Peyer's patch (tissue), 4 donors: ENCODE measurements at regions not wholly inside any gene's neighbourhood (a gene's known extent, or its start where the extent isn't known, plus 50 kb on each side); places are given as distances from the start of the nearest gene placed in this dataset.
"Not testable (repeated sequence)": the region's sequence is repeated elsewhere in the genome, so short reads cannot be mapped to it uniquely, and the experiment has no call there.

Source experiments
- DNase-seq, 3 donors: peaks; one replicate each; pipeline ENCODE4 v3.0.0-alpha.2; 2017 to 2019
- H3K27ac ChIP-seq, 4 donors: fragments of 200-600 bp; sonication (generic); one replicate each; pipeline ENCODE4 v1.5.1; 2016 to 2019
- H3K27me3 ChIP-seq, 2 donors: fragments of 200-600 bp; sonication (generic); one replicate each; pipeline ENCODE4 v1.5.1; 2019
- H3K36me3 ChIP-seq, 3 donors: fragments of 200-600 bp; sonication (generic); one replicate each; pipeline ENCODE4 v1.5.1; 2016 to 2019
- H3K4me1 ChIP-seq, 4 donors: fragments of 200-600 bp; sonication (generic); one replicate each; pipeline ENCODE4 v1.5.1; 2016 to 2019
- H3K4me3 ChIP-seq, 4 donors: fragments of 200-600 bp; sonication (generic); 1 replicate in 3 of 4; 2 replicates in 1 of 4; pipeline ENCODE4 v1.5.1; 2016 to 2019; ENCODE audit warnings: mild to moderate bottlenecking in 1 of 4
- H3K9me3 ChIP-seq, 4 donors: fragments of 200-600 bp; sonication (generic); one replicate each; pipeline ENCODE4 v1.5.1; 2016 to 2019; ENCODE audit warnings: mild to moderate bottlenecking in 1 of 4
- CTCF ChIP-seq, 6 experiments: fragments of 450-650 bp in 4 of 6; fragments of 200-600 bp in 2 of 6; sonication (generic) in 1 of 6; IDR thresholded peaks; one replicate each; pipeline ENCODE4 v1.5.1; 2017 to 2019; ENCODE audit warnings: antibody characterized with exemption in 6 of 6, mild to moderate bottlenecking in 3 of 6, moderate library complexity in 1 of 6
- POLR2A ChIP-seq, 2 donors: fragments of 450-650 bp; IDR thresholded peaks; one replicate each; pipeline ENCODE4 v1.5.1; 2017; ENCODE audit warnings: antibody characterized with exemption in 2 of 2, mild to moderate bottlenecking in 2 of 2, moderate library complexity in 2 of 2

GRCh38 chr13:44867825-44868224 lies 121.4 kb downstream of the NUFIP1 start:
- Histone ChIP-seq H3K4me3 (no peak overlapping the region), H3K27me3 (no peaks in the 10 kb centered on the region), H3K9me3 (no peaks in the 10 kb centered on the region), H3K27ac (no peak overlapping the region), H3K4me1 (no peaks in the 10 kb centered on the region), H3K36me3 (no peaks in the 10 kb centered on the region)
- no peak for DNase-seq
- TF ChIP-seq POLR2A (IDR thresholded peaks at IDR 0.05) (no peak), CTCF (IDR thresholded peaks at IDR 0.05) (no peak)

DNA sequence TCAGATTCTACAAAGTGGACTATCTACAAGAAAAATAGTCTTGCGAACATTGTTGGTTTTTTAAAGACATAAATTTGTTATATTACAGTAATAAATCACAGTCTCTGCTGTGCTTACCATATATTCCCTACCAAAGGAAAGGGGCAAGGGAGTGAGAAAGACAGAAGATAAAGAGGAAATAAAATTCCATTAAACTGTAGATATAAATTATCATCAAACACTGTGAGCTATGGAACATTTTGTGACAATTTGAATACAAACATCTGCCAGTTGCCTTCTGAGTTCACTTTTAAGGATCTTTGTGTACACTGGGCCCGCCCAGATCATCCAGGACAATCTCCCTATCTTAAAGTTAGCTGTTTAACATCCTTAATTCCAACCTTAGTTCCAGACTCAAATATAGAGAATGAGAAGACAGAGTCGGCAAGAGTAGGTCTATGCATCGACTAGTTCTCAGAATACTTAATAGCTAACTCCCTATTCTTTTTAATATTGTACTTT lies 122.8 kb downstream of the NUFIP1 start:
- Histone ChIP-seq H3K27ac (no peak overlapping the region), H3K36me3 (no peaks in the 10 kb centered on the region), H3K4me3 (no peak overlapping the region), H3K9me3 (no peaks in the 10 kb centered on the region), H3K4me1 (no peaks in the 10 kb centered on the region), H3K27me3 (no peaks in the 10 kb centered on the region)
- TF ChIP-seq CTCF (IDR thresholded peaks at IDR 0.05): no peak
- TF ChIP-seq POLR2A (IDR thresholded peaks at IDR 0.05): no peak
- no peak for DNase-seq

DNA sequence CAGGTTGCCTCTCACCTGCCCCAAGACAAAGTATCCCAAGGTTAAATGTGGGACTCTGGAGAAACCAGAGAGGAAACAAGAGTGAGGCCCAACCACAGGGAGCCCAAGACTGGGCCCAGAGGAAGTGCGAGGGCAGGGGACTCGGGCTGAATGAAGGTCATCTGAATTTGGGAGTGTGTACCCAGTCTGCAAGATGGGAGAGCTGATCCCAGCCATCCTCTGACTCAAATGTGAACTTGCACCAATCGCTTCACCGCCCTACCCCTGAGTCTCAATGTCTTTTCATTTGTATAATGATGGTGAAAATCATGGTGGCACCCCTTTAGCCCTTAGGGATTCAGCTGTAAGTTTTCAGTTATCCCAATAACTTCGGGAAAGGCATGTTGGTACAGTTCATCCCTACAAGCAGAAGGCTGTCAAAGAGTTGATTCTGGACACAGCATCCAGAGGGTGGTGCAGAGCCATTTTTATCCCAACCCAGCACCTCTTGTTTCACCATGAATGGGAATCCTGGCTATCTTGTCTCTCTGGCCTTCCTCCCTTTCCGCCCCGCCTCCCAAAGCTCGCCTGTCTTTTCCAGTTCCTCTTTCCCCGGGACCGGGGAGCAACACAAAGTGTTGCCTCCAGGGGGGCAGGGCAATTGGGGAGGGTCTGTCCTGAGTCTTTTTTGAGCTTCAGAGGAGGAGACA lies 123.4 kb downstream of the NUFIP1 start:
- no peak for DNase-seq
- Histone ChIP-seq H3K27me3 (no peaks in the 10 kb centered on the region), H3K9me3 (no peaks in the 10 kb centered on the region), H3K4me3 (no peak overlapping the region), H3K36me3 (no peaks in the 10 kb centered on the region), H3K27ac (peak overlapping the region in 1 of 4 donors; percentile 25), H3K4me1 (no peaks in the 10 kb centered on the region)
- TF ChIP-seq POLR2A (IDR thresholded peaks at IDR 0.05) (no peak), CTCF (IDR thresholded peaks at IDR 0.05) (no peak)

DNA sequence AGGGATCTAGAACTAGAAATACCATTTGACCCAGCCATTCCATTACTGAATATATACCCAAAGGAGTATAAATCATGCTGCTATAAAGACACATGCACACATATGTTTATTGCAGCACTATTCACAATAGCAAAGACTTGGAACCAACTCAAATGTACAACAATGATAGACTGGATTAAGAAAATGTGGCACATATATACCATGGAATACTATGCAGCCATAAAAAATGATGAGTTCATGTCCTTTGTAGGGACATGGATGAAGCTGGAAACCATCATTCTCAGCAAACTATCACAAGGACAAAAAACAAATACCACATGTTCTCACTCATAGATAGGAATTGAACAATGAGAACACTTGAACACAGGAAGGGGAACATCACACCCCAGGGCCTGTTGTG lies 125.6 kb downstream of the NUFIP1 start:
- not testable (repeated sequence) for H3K27ac ChIP-seq, H3K27me3 ChIP-seq, H3K4me3 ChIP-seq, DNase-seq, H3K36me3 ChIP-seq, H3K9me3 ChIP-seq, H3K4me1 ChIP-seq

- Histone ChIP-seq H3K4me1 (no peaks in the 10 kb centered on the region), H3K27me3 (no peaks in the 10 kb centered on the region), H3K27ac (no peak overlapping the region), H3K36me3 (no peaks in the 10 kb centered on the region), H3K9me3 (no peaks in the 10 kb centered on the region), H3K4me3 (no peak overlapping the region)
- no peak for DNase-seq
- TF ChIP-seq POLR2A (IDR thresholded peaks at IDR 0.05): no peak
- TF ChIP-seq CTCF (IDR thresholded peaks at IDR 0.05): no peak
Measured at GRCh38 chr13:44860454-44860853, 128.8 kb downstream of the NUFIP1 start.

DNA sequence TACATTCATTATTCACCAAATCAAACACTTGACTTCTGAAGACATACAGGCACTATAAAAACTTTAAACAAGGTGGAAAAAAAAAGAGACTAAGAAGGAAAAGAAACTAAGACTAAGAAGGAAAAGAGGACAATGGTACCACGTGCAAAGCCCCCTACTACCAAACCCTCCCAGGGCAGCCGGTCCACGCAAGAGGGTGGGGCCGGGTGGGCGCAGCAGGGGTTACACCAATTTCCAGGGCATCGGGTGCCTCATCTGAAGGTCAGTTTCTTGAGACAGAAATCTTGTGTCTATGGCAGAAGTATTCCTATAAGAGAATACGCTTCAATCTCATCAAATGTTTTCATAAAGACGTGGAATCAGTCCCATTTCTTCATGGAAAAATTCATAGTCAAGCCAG lies 131.5 kb downstream of the NUFIP1 start:
- Histone ChIP-seq H3K36me3 (no peaks in the 10 kb centered on the region), H3K4me1 (peaks cover 0 to 4% (median 0%) of the 10 kb centered on the region in 4 donors), H3K27me3 (no peaks in the 10 kb centered on the region), H3K27ac (no peak overlapping the region), H3K9me3 (no peaks in the 10 kb centered on the region), H3K4me3 (no peak overlapping the region)
- TF ChIP-seq POLR2A (IDR thresholded peaks at IDR 0.05) (no peak), CTCF (IDR thresholded peaks at IDR 0.05) (no peak)
- DNase-seq: no peak
